Colonic mucosa (tissue), 4 donors: ENCODE measurements at regions not wholly inside any gene's neighbourhood (a gene's known extent, or its start where the extent isn't known, plus 50 kb on each side); places are given as distances from the start of the nearest gene placed in this dataset.

Experiments
- DNase-seq: peaks from one replicate; pipeline ENCODE4 v3.0.0-alpha.2; 2020
- H3K27ac ChIP-seq: fragments of 200-600 bp; one replicate; pipeline ENCODE4 v1.8.0; 2021
- H3K27me3 ChIP-seq: fragments of 200-600 bp; one replicate; pipeline ENCODE4 v1.8.0; 2021
- H3K36me3 ChIP-seq: fragments of 200-600 bp; one replicate; pipeline ENCODE4 v1.8.0; 2021
- H3K4me1 ChIP-seq: fragments of 200-600 bp; one replicate; pipeline ENCODE4 v1.8.0; 2021; ENCODE audit warnings: mild to moderate bottlenecking
- H3K4me3 ChIP-seq: fragments of 200-600 bp; one replicate; pipeline ENCODE4 v1.8.0; 2021
- H3K9ac ChIP-seq, 2 donors: one replicate each; pipeline ENCODE4 v1.7.0; 2013; ENCODE audit warnings: control low read depth in 2 of 2, low read depth in 2 of 2, low read length in 2 of 2
- H3K9me3 ChIP-seq: fragments of 200-600 bp; one replicate; pipeline ENCODE4 v1.8.0; 2021
- intact Hi-C: fragments of 100-400 bp; cut with DNase I; formaldehyde crosslinking; loops from one replicate; pipeline ENCODE4 v1.14.1; 2022
- TF ChIP-seq, protein P1 (sequence below): fragments of 200-600 bp; IDR thresholded peaks from one replicate; pipeline ENCODE4 v1.8.0; 2022; ENCODE audit warnings: antibody characterized with exemption, mild to moderate bottlenecking
- donor health status: healthy.
- donor health status: DM: no; HTN: no; CAD: no.
- donor health status: DM: no; HTN: no; CAD: no.

DNA sequence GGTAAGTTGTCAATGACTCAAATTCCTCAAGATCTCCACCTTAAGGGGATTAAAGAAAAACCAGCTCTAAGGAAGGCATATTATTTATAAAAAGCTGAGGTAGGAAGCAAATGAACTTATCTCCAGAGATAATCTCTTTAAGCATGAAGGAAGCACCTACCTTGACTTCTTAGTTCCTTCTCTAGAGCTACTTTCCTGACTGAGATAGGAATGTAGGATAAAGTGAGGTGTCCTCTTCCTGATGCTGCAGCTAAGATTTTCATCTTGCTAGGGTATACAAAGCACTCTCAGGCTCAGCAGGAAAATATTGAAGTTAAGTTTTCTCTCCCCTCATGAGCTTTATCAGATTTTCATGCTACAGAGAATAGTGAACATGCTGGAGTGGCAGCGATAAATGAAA, 163.0 kb upstream of the E2F7 start:
- Histone ChIP-seq H3K27me3 (no peaks in the 10 kb centered on the region), H3K27ac (no peak overlapping the region), H3K9me3 (no peaks in the 10 kb centered on the region), H3K4me3 (no peak overlapping the region), H3K9ac (no peak overlapping the region), H3K36me3 (no peaks in the 10 kb centered on the region), H3K4me1 (no peaks in the 10 kb centered on the region)
- TF ChIP-seq, protein P1, sequence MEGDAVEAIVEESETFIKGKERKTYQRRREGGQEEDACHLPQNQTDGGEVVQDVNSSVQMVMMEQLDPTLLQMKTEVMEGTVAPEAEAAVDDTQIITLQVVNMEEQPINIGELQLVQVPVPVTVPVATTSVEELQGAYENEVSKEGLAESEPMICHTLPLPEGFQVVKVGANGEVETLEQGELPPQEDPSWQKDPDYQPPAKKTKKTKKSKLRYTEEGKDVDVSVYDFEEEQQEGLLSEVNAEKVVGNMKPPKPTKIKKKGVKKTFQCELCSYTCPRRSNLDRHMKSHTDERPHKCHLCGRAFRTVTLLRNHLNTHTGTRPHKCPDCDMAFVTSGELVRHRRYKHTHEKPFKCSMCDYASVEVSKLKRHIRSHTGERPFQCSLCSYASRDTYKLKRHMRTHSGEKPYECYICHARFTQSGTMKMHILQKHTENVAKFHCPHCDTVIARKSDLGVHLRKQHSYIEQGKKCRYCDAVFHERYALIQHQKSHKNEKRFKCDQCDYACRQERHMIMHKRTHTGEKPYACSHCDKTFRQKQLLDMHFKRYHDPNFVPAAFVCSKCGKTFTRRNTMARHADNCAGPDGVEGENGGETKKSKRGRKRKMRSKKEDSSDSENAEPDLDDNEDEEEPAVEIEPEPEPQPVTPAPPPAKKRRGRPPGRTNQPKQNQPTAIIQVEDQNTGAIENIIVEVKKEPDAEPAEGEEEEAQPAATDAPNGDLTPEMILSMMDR: no peak
- DNase-seq: no peak
- intact Hi-C loops: no loop called here

DNA sequence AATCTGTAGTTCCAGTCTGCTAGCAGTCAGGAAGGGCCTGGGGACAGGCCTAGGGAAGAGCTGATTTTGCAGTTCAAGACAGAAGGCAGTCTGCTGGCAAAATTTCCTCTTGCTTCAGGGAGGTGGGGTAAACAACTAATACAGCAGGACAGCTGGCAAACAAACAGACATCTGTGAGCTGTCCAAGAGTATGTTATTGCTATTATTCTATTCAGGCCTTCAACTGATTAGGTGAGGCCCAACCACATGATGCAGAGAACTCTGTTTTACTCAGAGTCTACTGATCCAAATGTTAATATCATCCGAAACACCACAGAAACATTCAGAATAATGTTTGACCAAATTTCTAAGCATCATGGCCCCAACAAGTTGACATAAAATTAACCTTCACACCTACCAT, 161.0 kb upstream of the E2F7 start:
- intact Hi-C loops: no loop called here
- Histone ChIP-seq H3K36me3 (no peaks in the 10 kb centered on the region), H3K4me1 (no peaks in the 10 kb centered on the region), H3K27ac (no peak overlapping the region), H3K9ac (no peak overlapping the region), H3K9me3 (no peaks in the 10 kb centered on the region), H3K4me3 (no peak overlapping the region), H3K27me3 (no peaks in the 10 kb centered on the region)
- DNase-seq: no peak
- TF ChIP-seq, protein P1: no peak

DNA sequence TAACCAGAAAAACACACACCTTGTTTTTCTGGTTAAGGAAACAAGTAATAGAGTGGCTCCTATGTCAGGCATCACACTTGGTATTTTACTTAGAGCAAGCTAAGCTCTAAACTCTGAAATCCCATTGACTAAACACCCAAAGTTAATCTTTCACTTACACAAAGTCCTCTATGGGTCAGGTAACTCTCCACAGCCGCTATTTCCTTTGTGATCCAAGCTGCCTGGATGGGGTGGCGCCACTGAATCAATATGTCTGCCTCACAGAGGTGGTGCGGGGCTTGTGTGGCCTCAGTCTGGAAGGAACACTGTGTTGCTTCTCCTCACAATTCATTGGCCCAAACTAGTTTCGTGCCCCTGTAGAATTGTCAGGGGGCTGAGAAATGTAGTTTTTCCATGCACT, 160.0 kb upstream of the E2F7 start:
- Histone ChIP-seq H3K36me3 (no peaks in the 10 kb centered on the region), H3K27me3 (no peaks in the 10 kb centered on the region), H3K27ac (no peak overlapping the region), H3K4me1 (no peaks in the 10 kb centered on the region), H3K9ac (no peak overlapping the region), H3K9me3 (no peaks in the 10 kb centered on the region), H3K4me3 (no peak overlapping the region)
- intact Hi-C loops: no loop called here
- no peak for DNase-seq
- TF ChIP-seq, protein P1: no peak

DNA sequence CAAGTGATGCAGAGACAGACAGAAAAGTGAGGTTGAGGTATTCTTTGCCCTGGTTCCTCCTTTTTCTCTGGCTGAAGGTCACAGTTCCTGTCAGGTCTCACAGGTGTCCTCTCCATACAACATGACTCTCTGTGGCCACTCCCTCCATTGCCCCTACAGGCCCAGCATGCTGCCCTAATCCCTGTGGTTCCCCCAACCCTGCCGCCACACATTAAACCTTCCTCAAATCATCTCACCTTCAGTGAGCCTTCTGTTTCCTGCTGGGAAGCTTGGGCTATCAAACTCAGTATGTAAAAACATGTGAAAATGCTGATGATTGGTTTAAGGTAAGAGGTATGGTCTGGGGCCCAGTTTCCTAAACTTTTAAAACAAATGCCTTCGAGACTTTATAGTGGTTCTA, 159.0 kb upstream of the E2F7 start:
- Histone ChIP-seq H3K9ac (no peak overlapping the region), H3K4me3 (no peak overlapping the region), H3K27ac (no peak overlapping the region), H3K27me3 (no peaks in the 10 kb centered on the region), H3K4me1 (no peaks in the 10 kb centered on the region), H3K36me3 (no peaks in the 10 kb centered on the region), H3K9me3 (no peaks in the 10 kb centered on the region)
- TF ChIP-seq, protein P1: no peak
- no peak for DNase-seq
- intact Hi-C loops: no loop called here

DNA sequence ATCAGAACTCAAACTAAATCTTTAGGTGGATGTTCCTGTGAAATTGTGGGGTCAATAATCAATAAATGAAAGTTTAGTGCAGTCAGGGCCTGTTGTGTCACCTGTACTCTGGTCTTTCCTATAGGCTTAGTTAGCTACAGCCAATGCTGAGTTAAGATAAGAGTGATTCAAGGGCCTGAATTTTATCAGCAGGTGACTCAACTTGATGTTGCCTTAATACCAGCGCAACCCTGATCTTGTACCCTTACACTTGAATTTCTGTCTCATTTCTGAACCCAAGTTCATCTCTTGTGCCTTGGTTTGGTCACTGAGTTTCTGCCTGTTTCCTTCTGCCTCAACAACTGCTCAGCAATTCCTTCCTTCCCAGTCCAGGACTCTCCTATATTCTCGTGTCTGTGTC, 157.0 kb upstream of the E2F7 start:
- H3K4me1 ChIP-seq: no peaks in the 10 kb centered on the region
- H3K4me3 ChIP-seq: no peak overlapping the region
- no peak overlapping the region for H3K27ac ChIP-seq
- intact Hi-C loops: no loop called here
- DNase-seq: no peak
- H3K27me3 ChIP-seq: no peaks in the 10 kb centered on the region
- TF ChIP-seq, protein P1: no peak
- H3K9ac ChIP-seq: no peak overlapping the region
- H3K36me3 ChIP-seq: no peaks in the 10 kb centered on the region
- H3K9me3 ChIP-seq: no peaks in the 10 kb centered on the region

DNA sequence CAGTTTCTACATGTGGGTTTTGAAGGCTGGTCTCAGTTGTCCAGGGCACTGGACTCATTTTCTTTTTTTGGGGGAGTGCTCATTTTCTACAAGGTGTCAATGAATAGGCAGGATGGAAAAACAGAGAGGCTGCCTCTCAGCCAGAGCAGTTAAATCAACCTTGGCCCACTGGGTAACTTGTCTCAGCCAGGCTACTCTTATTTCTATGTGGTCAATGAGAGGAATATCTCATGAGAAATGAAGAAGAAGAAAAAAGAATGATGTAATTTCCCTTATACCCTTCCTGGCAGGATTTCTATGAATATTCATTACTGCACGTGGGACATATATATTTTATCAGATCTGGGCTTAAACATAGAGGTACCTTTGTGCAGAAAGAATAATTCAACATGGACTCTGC, 155.2 kb upstream of the E2F7 start:
- intact Hi-C loops: no loop called here
- no peak for DNase-seq
- TF ChIP-seq, protein P1: no peak

More for the DNA sequence above, 155.2 kb upstream of the E2F7 start:
- H3K27ac ChIP-seq: no peak overlapping the region
- H3K4me1 ChIP-seq: no peaks in the 10 kb centered on the region
- no peaks in the 10 kb centered on the region for H3K27me3 ChIP-seq
- no peaks in the 10 kb centered on the region for H3K36me3 ChIP-seq
- H3K9ac ChIP-seq: no peak overlapping the region
- no peaks in the 10 kb centered on the region for H3K9me3 ChIP-seq
- no peak overlapping the region for H3K4me3 ChIP-seq
